Calu3 (cell line): ENCODE measurements at regions not wholly inside any gene's neighbourhood (a gene's known extent, or its start where the extent isn't known, plus 50 kb on each side); places are given as distances from the start of the nearest gene placed in this dataset.
"Not testable (repeated sequence)": the region's sequence is repeated elsewhere in the genome, so short reads cannot be mapped to it uniquely, and the experiment has no call there.

ENCODE experiments used
- BruUV-seq: library from RNA; stranded (reverse); fragments of 400-500 nt; replicated peaks from 2 replicates; lab custom pipeline; 2021; lab: Mats Ljungman, UMichigan
- CTCF ChIA-PET: fragments of 300-600 bp; sonication (Branson Sonifier 250); formaldehyde crosslinking; loops from one replicate; lab custom pipeline; 2022; ENCODE audit warnings: antibody characterized with exemption; lab: Charles Lee
- DNase-seq: peaks from one replicate; pipeline ENCODE4 v3.0.0; 2022
- H3K27ac Mint-ChIP-seq: one replicate; pipeline ENCODE4 v1.8.0; 2022; ENCODE audit warnings: mixed read lengths; ENCODE audit not compliant: unreplicated experiment
- H3K27me3 Mint-ChIP-seq: one replicate; pipeline ENCODE4 v1.8.0; 2022; ENCODE audit warnings: mixed read lengths; ENCODE audit not compliant: unreplicated experiment
- H3K36me3 Mint-ChIP-seq: one replicate; pipeline ENCODE4 v1.8.0; 2022; ENCODE audit warnings: mild to moderate bottlenecking, moderate library complexity, mixed read lengths; ENCODE audit not compliant: insufficient read depth, unreplicated experiment
- H3K4me1 Mint-ChIP-seq: one replicate; pipeline ENCODE4 v1.8.0; 2022; ENCODE audit warnings: mild to moderate bottlenecking, low read depth, mixed read lengths; ENCODE audit not compliant: unreplicated experiment
- H3K4me3 Mint-ChIP-seq: one replicate; pipeline ENCODE4 v1.8.0; 2022; ENCODE audit warnings: mild to moderate bottlenecking, low read depth, moderate library complexity, mixed read lengths; ENCODE audit not compliant: unreplicated experiment
- H3K9me3 Mint-ChIP-seq: one replicate; pipeline ENCODE4 v1.8.0; 2022; ENCODE audit warnings: low read depth, mixed read lengths; ENCODE audit not compliant: unreplicated experiment
- intact Hi-C: fragments of 100-400 bp; cut with micrococcal nuclease; formaldehyde crosslinking; loops from one replicate; pipeline ENCODE4 v1.10.0; 2022; ENCODE audit not compliant: unreplicated experiment

GRCh38 chr9:67394782-67395181 is 402.4 kb upstream of the SPATA31A3 start:
- not testable (repeated sequence) for BruUV-seq

GRCh38 chr9:67394038-67394437 is 401.7 kb upstream of the SPATA31A3 start:
- BruUV-seq, DNase-seq, CTCF ChIA-PET, H3K4me1 Mint-ChIP-seq, H3K27me3 Mint-ChIP-seq, H3K27ac Mint-ChIP-seq, H3K36me3 Mint-ChIP-seq, intact Hi-C loops, H3K4me3 Mint-ChIP-seq, H3K9me3 Mint-ChIP-seq: not testable (repeated sequence)

More at GRCh38 chr9:67394782-67395181, 402.4 kb upstream of the SPATA31A3 start:
- DNase-seq, H3K27ac Mint-ChIP-seq, intact Hi-C loops, H3K4me3 Mint-ChIP-seq, H3K27me3 Mint-ChIP-seq, H3K9me3 Mint-ChIP-seq, H3K36me3 Mint-ChIP-seq, CTCF ChIA-PET, H3K4me1 Mint-ChIP-seq: not testable (repeated sequence)

- intact Hi-C loops, H3K4me3 Mint-ChIP-seq, H3K9me3 Mint-ChIP-seq, H3K36me3 Mint-ChIP-seq, H3K27ac Mint-ChIP-seq, CTCF ChIA-PET, DNase-seq, BruUV-seq, H3K27me3 Mint-ChIP-seq, H3K4me1 Mint-ChIP-seq: not testable (repeated sequence)
These were observed 377.3 kb upstream of the SPATA31A3 start for GRCh38 chr9:67369664-67370063.

- DNase-seq, BruUV-seq, H3K9me3 Mint-ChIP-seq, H3K4me1 Mint-ChIP-seq, H3K36me3 Mint-ChIP-seq, intact Hi-C loops, H3K27me3 Mint-ChIP-seq, CTCF ChIA-PET, H3K27ac Mint-ChIP-seq, H3K4me3 Mint-ChIP-seq: not testable (repeated sequence)
These were observed 370.0 kb upstream of the SPATA31A3 start for GRCh38 chr9:67362325-67362724.

- H3K4me1 Mint-ChIP-seq, intact Hi-C loops, CTCF ChIA-PET, H3K36me3 Mint-ChIP-seq, BruUV-seq, H3K27me3 Mint-ChIP-seq, H3K4me3 Mint-ChIP-seq, DNase-seq, H3K9me3 Mint-ChIP-seq, H3K27ac Mint-ChIP-seq: not testable (repeated sequence)
These were observed 361.6 kb upstream of the SPATA31A3 start for GRCh38 chr9:67353961-67354360.

GRCh38 chr9:67349424-67349759 is 357.0 kb upstream of the SPATA31A3 start:
- H3K4me1 Mint-ChIP-seq, H3K27me3 Mint-ChIP-seq, H3K9me3 Mint-ChIP-seq, H3K27ac Mint-ChIP-seq, H3K4me3 Mint-ChIP-seq, intact Hi-C loops, DNase-seq, H3K36me3 Mint-ChIP-seq, BruUV-seq, CTCF ChIA-PET: not testable (repeated sequence)

- DNase-seq, H3K27me3 Mint-ChIP-seq, H3K27ac Mint-ChIP-seq, H3K4me1 Mint-ChIP-seq, H3K4me3 Mint-ChIP-seq, H3K9me3 Mint-ChIP-seq, CTCF ChIA-PET, intact Hi-C loops, BruUV-seq, H3K36me3 Mint-ChIP-seq: not testable (repeated sequence)
These were observed 356.4 kb upstream of the SPATA31A3 start for GRCh38 chr9:67348562-67349423.

GRCh38 chr9:67348094-67348493 is 355.7 kb upstream of the SPATA31A3 start:
- H3K9me3 Mint-ChIP-seq, H3K4me1 Mint-ChIP-seq, DNase-seq, H3K27ac Mint-ChIP-seq, intact Hi-C loops, H3K4me3 Mint-ChIP-seq, H3K27me3 Mint-ChIP-seq, CTCF ChIA-PET, H3K36me3 Mint-ChIP-seq, BruUV-seq: not testable (repeated sequence)

GRCh38 chr9:67339216-67339615 is 346.9 kb upstream of the SPATA31A3 start:
- intact Hi-C loops, H3K4me1 Mint-ChIP-seq, H3K36me3 Mint-ChIP-seq, H3K27me3 Mint-ChIP-seq, BruUV-seq, H3K4me3 Mint-ChIP-seq, H3K27ac Mint-ChIP-seq, H3K9me3 Mint-ChIP-seq, DNase-seq, CTCF ChIA-PET: not testable (repeated sequence)

- CTCF ChIA-PET, BruUV-seq, intact Hi-C loops, H3K4me1 Mint-ChIP-seq, DNase-seq, H3K27ac Mint-ChIP-seq, H3K36me3 Mint-ChIP-seq, H3K9me3 Mint-ChIP-seq, H3K27me3 Mint-ChIP-seq, H3K4me3 Mint-ChIP-seq: not testable (repeated sequence)
These were observed 345.9 kb upstream of the SPATA31A3 start for GRCh38 chr9:67338201-67338600.
